HG03135 (cell line): ENCODE measurements at regions not wholly inside any gene's neighbourhood (a gene's known extent, or its start where the extent isn't known, plus 50 kb on each side); places are given as distances from the start of the nearest gene placed in this dataset.
"Not testable (repeated sequence)": the region's sequence is repeated elsewhere in the genome, so short reads cannot be mapped to it uniquely, and the experiment has no call there.

Experiments
- ATAC-seq: cut with Tn5 transposase; IDR thresholded peaks from one replicate; pipeline ENCODE4 v1.9.1; 2021; ENCODE audit warnings: mild to moderate bottlenecking, moderate library complexity; ENCODE audit not compliant: unreplicated experiment

DNA sequence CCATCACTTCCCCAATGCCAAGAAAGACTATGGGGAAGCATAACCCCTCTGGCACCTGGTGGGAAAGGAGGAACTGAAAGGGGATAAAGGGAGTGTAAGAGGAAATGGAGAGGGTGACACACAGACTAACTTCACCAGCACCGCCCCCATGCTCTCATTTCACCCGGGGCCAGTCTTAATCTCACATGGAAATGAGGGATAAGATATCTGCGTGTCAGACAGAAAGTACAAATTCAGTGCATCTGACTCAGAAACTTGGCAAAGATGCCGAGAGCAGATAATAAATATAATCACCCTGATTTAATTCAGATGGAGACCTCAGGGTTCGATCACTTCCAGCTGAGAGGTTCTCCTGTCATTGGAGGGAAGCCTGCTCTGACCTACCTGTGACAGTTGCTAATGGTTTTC, 191.6 kb downstream of the DUSP6 start:
- ATAC-seq = no peak

GRCh38 chr12:89157413-89157812, 194.9 kb downstream of the DUSP6 start:
- ATAC-seq = no peak

DNA sequence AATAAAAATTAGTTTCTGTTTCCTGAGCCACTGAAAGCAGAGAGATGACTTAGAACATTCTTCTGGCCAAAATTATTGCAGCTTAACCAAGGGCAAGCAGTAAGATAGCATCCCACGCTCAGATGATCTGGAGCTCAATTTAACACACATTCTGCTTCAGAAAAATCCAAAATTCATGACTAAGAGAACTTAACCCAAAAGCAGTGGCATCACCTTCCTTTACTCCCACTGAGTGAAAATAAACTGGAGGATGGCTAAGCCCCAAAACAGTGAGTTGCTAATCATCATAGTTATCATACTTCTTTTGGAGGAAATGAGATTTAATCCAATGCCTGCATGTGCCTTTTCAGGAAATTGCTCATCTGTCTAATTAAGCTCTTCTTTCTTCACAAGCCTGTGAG, 195.4 kb downstream of the DUSP6 start:
- no peak for ATAC-seq

DNA sequence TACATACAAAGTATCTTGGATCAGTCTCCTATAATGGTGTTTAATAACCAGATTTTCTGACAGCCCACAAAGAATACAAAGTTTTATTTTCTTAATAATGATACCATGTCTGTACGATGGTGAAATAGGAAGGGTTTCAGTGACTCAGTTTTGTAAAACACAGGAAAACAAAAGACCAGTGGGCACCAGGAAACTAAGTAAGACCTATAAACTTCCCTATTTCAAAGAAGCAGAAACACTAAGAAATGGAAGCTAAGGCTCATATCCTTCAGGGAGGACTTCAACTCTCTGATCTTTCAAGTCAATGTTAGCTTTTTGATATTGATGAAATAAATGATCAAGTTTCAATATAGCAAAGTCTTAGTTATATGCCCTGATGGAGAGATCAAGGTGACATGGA, 196.0 kb downstream of the DUSP6 start:
- no peak for ATAC-seq

DNA sequence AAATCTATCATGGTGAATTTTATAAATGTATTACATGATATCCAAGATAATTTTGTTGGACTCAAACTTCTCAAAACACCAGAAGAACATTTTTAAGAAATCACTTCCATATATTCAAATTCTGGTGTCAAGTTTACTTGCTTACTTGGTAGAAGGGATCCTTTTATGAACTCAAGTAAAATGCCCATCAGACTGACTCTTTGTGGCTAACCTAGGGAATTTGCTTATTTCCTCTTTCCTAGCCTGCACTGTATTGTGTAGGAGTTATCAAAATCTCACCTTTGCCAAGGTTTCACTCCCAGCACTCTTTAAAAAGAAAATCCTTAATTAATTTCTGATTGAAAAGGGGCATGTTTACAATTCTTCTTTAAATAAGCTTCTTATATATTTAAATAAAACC, 196.5 kb downstream of the DUSP6 start:
- ATAC-seq = no peak

DNA sequence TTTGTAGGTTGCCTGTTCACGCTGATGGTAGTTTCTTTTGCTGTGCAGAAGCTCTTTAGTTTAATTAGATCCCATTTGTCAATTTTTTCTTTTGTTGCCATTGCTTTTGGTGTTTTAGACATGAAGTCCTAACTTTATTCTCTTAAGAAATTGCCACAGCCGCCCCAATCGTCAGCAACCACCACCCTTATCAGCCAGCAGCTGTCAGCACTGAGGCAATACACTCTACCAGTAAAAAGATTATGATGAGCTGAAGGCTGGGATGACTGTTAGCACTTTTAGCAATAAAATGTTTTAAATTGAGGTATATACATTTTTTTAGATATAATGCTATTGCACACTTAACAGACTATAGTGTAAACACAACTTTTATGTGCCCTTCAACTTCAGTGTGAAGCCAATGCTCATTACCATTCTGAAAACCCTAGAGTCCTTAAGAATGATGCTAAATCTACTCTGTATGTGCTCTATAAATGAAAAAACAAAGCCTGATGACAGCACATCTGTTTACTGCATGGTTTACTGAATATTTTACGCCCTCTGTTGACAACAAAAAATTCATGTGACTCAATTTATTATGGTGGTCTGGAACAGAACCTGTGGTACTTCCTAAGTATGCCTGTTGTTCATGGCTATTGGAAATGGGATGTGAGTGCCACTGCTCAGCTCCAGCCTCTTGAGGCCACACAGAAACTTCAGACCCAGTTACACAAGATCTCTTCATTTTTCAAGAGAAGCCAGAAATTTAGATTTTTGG, 197.4 kb downstream of the DUSP6 start:
- ATAC-seq = no peak

DNA sequence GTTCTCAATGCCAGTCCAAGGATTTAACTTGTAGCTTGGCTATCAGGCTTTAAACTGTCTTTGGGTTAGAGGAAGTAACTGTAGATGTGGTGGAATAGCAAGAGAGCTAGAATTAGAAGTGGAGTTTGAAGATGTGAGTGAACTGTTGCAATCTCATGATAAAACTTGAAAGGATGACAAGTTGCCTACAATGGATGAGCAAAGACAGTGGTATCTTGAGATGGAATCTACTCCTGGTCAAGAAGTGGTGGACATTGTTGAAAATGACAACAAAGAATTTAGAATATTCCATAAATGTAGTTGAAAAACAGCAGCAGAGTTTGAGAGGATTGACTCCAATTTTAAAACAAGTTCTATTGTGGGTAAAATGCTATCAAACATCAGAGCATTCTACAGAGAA, 199.0 kb downstream of the DUSP6 start:
- no peak for ATAC-seq

- ATAC-seq = no peak
Observed at GRCh38 chr12:89151536-89151935, 200.8 kb downstream of the DUSP6 start.

GRCh38 chr12:89150789-89151188, 201.5 kb downstream of the DUSP6 start:
- ATAC-seq = not testable (repeated sequence)

- ATAC-seq = no peak
Observed at GRCh38 chr12:89140602-89141238, 211.6 kb downstream of the DUSP6 start.

GRCh38 chr12:89140141-89140540, 212.2 kb downstream of the DUSP6 start:
- no peak for ATAC-seq

GRCh38 chr12:89139390-89139789, 212.9 kb downstream of the DUSP6 start:
- ATAC-seq = no peak

- no peak for ATAC-seq
Observed at GRCh38 chr12:89138048-89138852, 214.1 kb downstream of the DUSP6 start.

GRCh38 chr12:89135976-89136634, 216.2 kb downstream of the DUSP6 start:
- no peak for ATAC-seq

DNA sequence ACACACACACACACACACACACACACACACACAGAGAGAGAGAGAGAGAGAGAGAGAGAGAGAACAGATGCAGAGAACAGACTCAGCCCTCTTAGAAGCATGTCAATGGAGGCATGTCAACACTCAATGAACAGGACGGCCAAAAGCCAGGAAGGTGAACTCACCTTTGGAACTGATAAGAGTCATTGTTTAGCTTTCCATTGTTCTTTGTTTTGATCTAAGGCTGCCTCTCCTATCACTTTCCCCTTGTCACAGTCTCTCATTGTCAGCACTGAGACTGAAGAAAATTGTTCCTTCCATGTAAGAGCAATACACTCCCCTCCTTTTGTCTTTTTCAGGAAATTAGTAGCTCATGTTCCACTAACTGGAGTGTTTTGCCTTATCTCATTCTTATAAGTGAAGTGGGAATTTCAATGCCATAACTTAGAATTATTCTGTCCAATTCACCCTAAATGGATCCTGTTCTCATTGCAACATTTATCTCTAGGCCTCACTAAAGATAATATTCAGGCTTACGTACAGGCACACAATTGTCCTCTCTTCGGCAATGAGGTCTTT, 218.0 kb downstream of the DUSP6 start:
- ATAC-seq = no peak

- no peak for ATAC-seq
Observed at GRCh38 chr12:89129167-89129870, 223.0 kb downstream of the DUSP6 start.

- no peak for ATAC-seq
Observed at GRCh38 chr12:89126712-89127111, 225.6 kb downstream of the DUSP6 start.

- ATAC-seq = no peak
Observed at GRCh38 chr12:89122852-89123251, 229.4 kb downstream of the DUSP6 start.

DNA sequence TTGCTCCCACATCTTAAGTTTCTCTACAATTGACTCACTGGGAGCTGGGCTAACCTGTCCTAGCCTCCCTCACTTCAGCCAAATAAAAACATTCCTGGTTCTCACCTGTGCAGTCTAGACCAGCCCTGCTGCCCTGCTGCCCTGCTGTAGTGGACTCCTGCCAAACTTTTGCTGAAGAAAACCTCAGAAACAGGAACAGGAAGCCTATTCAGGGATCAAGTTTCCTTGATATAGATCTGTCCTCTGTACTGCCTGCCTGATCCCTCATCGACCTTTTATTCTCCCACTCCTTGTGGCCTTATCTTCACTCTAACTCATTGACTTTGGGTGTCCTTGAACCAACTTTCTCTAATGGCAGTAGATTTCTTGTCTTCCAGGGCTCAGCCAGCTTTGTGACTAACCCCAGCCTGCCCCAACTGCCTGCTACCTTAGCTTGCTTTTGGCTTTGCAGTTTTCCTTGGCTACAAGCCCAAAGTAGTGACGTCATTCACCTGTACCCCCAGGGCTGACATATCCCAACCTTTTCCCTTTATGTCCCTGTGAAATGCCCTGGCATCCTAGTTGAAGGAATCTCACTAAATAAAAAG, 234.8 kb downstream of the DUSP6 start:
- no peak for ATAC-seq

DNA sequence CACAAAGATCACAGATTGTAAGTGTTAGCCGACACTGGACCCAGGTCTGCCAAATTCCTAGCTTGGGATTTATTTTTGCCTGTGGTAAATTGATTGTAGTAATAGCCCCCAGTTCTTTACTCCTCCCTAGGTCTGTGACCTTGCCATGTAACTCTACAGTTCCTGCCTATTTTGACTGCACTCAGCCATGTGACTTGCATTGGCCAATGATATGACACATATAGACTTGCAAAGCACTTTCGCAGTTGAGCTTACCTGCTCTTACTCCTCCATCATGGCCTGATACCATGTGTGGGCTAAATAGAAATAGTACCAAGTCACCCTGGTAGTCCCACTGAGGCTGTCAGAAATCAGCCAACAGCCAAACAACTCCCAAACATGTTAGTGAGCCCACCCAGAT, 240.3 kb downstream of the DUSP6 start:
- no peak for ATAC-seq
